ENCODE measurements at regions not wholly inside any gene's neighbourhood (a gene's known extent, or its start where the extent isn't known, plus 50 kb on each side); places are given as distances from the start of the nearest gene placed in this dataset.

DNA sequence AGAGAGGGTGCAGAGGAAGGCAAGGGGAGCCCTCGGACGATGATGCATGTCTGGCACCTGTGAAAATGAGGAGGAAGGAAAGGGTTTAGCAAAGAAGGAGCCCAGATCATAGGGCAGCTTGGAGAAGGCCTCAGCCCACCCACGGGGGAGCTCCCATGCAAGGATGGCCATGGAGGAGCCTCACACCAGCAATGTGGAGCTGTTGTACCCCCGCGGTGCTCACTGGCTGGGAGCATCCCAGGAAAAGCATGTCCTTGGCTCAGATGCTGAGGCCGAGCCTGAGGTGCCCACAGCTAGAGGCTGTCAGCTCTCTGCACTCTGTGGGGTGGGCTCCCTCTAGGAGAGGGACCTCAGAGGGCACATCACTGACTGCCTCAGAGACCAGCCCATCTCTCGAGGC is 622.6 kb downstream of the AACS start:
- Histone ChIP-seq H3T11ph (ENCODE audit: low read length) (no peak overlapping the region), H3K9ac (ENCODE audit: extremely low read depth, insufficient read length, low read length) (no peak overlapping the region), H3K4me1 (ENCODE audit: insufficient read depth, low read length) (no peaks in the 10 kb centered on the region), H2BK120ac (ENCODE audit: low read depth, low read length, poor library complexity, severe bottlenecking) (no peak overlapping the region), H3K4ac (ENCODE audit: low read depth, low read length) (no peak overlapping the region), H4K91ac (ENCODE audit: insufficient read length, low read depth, low read length) (no peak overlapping the region), H3K79me1 (ENCODE audit: insufficient read depth, low read depth, low read length, poor library complexity, severe bottlenecking) (no peaks in the 10 kb centered on the region), H3K18ac (ENCODE audit: insufficient read length, low read depth, low read length) (no peak overlapping the region), H3K14ac (ENCODE audit: insufficient read depth, low read length) (no peak overlapping the region; the same call in 1 of the 2 replicates), H4K5ac (ENCODE audit: insufficient read length, low read depth, low read length) (no peak overlapping the region), H3K23ac (ENCODE audit: insufficient read length, low read depth, low read length) (no peak overlapping the region), H2BK5ac (ENCODE audit: insufficient read length, low read length) (no peak overlapping the region), H3K9me3 (ENCODE audit: control insufficient read depth, low read depth, low read length) (no peaks in the 10 kb centered on the region), H3K27me3 (ENCODE audit: insufficient read depth, low read length) (no peaks in the 10 kb centered on the region), H2BK15ac (ENCODE audit: low read depth, low read length) (no peak overlapping the region), H2BK20ac (ENCODE audit: low read depth, low read length, poor library complexity, severe bottlenecking) (no peak overlapping the region), H3K23me2 (ENCODE audit: insufficient read length, low read depth, low read length, poor library complexity, severe bottlenecking) (peaks cover 3% of the 10 kb centered on the region), H4K20me1 (ENCODE audit: control insufficient read depth, insufficient read depth, insufficient read length) (no peaks in the 10 kb centered on the region), H2BK12ac (ENCODE audit: insufficient read length, low read depth, low read length) (no peak overlapping the region), H3K4me2 (ENCODE audit: insufficient read depth, insufficient read length, low read length) (no peak overlapping the region), H2AK5ac (ENCODE audit: insufficient read length, low read length) (no peak overlapping the region), H2AFZ (ENCODE audit: low read length) (no peak overlapping the region), H3K79me2 (ENCODE audit: insufficient read depth, low read length) (no peaks in the 10 kb centered on the region), H3K56ac (ENCODE audit: insufficient read length, low read depth, low read length) (no peak overlapping the region), H4K8ac (replicated peaks; ENCODE audit: insufficient read length, low read depth, low read length) (no peak overlapping the region), H3K27ac (ENCODE audit: insufficient read length, low read depth, low read length) (no peak overlapping the region)
- Mint-ChIP-seq H3K27ac (no peak overlapping the region), H3K4me3 (no peak overlapping the region; a peak in 1 of 5 replicates), H3K36me3 (ENCODE audit: insufficient read depth in 1 of 3, low read depth in 3 of 3) (no peaks in the 10 kb centered on the region; a peak in 1 of 7 replicates), H3K27me3 (ENCODE audit: low read depth) (peaks cover 29% of the 10 kb centered on the region), H3K4me1 (no peaks in the 10 kb centered on the region; a peak in 1 of 4 replicates), H3K9me3 (no peaks in the 10 kb centered on the region)
- TF ChIP-seq, protein P1, sequence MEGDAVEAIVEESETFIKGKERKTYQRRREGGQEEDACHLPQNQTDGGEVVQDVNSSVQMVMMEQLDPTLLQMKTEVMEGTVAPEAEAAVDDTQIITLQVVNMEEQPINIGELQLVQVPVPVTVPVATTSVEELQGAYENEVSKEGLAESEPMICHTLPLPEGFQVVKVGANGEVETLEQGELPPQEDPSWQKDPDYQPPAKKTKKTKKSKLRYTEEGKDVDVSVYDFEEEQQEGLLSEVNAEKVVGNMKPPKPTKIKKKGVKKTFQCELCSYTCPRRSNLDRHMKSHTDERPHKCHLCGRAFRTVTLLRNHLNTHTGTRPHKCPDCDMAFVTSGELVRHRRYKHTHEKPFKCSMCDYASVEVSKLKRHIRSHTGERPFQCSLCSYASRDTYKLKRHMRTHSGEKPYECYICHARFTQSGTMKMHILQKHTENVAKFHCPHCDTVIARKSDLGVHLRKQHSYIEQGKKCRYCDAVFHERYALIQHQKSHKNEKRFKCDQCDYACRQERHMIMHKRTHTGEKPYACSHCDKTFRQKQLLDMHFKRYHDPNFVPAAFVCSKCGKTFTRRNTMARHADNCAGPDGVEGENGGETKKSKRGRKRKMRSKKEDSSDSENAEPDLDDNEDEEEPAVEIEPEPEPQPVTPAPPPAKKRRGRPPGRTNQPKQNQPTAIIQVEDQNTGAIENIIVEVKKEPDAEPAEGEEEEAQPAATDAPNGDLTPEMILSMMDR (conservative IDR thresholded peaks at IDR 0.05), result no peak
- WGBS (ENCODE audit: extremely low coverage, insufficient read length, low lambda C conversion rate), result no CpG with 5 or more reads among the region's 7 CpGs
- DNase-seq, result no peak

All from H9 (cell line).